ENCODE measurements at regions not wholly inside any gene's neighbourhood (a gene's known extent, or its start where the extent isn't known, plus 50 kb on each side); places are given as distances from the start of the nearest gene placed in this dataset.

DNA sequence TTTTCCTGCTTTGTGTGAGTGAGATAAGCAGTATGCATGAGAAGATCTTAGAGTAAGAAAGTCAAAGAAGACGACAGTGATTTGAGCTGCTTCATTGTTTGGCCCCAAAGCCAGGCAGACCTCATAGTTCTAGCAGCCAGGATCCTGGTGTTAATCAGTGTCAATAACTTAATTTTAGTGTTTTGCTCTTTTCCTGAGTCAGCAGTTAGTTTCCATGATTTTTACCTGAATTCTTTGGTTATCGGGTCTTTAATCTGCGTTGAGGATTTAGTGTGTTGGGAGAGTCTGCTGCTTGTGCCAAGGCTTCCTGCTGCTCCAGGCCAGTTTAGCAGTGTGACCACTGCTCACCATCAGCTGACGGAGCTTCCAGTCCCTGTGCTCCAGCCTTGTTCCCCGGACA, 241.6 kb upstream of the SOX5 start:
- Mint-ChIP-seq H3K4me1 (ENCODE audit: unreplicated experiment) (no peaks in the 10 kb centered on the region), H3K4me3 (ENCODE audit: unreplicated experiment) (no peak overlapping the region), H3K9me3 (ENCODE audit: unreplicated experiment) (no peaks in the 10 kb centered on the region), H3K27me3 (ENCODE audit: unreplicated experiment) (no peaks in the 10 kb centered on the region), H3K27ac (ENCODE audit: unreplicated experiment) (no peak overlapping the region), H3K36me3 (ENCODE audit: unreplicated experiment) (no peaks in the 10 kb centered on the region)
- TF ChIP-seq, protein P1, sequence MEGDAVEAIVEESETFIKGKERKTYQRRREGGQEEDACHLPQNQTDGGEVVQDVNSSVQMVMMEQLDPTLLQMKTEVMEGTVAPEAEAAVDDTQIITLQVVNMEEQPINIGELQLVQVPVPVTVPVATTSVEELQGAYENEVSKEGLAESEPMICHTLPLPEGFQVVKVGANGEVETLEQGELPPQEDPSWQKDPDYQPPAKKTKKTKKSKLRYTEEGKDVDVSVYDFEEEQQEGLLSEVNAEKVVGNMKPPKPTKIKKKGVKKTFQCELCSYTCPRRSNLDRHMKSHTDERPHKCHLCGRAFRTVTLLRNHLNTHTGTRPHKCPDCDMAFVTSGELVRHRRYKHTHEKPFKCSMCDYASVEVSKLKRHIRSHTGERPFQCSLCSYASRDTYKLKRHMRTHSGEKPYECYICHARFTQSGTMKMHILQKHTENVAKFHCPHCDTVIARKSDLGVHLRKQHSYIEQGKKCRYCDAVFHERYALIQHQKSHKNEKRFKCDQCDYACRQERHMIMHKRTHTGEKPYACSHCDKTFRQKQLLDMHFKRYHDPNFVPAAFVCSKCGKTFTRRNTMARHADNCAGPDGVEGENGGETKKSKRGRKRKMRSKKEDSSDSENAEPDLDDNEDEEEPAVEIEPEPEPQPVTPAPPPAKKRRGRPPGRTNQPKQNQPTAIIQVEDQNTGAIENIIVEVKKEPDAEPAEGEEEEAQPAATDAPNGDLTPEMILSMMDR (IDR thresholded peaks at IDR 0.05), result no peak
- DNase-seq (ENCODE audit: extremely low spot score, unreplicated experiment), result no peak

DNA sequence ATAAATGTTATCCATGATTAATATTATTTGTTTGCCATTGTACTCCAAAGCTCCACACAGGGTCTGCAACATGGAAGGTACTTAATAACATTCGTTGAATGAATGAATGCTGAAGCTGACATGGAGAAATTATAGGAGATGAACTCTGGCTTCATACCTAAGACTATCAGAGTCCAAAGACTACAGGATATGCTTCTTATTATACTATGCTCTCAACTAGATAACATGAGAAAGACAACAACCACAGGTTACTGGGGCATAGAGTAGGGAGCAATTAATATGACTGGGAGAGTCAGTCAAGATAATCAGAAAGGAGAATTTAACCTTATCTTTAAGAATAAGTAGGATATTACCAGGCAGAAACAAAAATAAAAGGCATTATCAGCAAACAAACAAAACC, 236.3 kb upstream of the SOX5 start:
- Mint-ChIP-seq H3K9me3 (ENCODE audit: unreplicated experiment) (no peaks in the 10 kb centered on the region), H3K36me3 (ENCODE audit: unreplicated experiment) (no peaks in the 10 kb centered on the region), H3K4me3 (ENCODE audit: unreplicated experiment) (no peak overlapping the region), H3K4me1 (ENCODE audit: unreplicated experiment) (no peaks in the 10 kb centered on the region), H3K27me3 (ENCODE audit: unreplicated experiment) (no peaks in the 10 kb centered on the region), H3K27ac (ENCODE audit: unreplicated experiment) (no peak overlapping the region)
- TF ChIP-seq, protein P1 (IDR thresholded peaks at IDR 0.05), result no peak
- DNase-seq (ENCODE audit: extremely low spot score, unreplicated experiment), result no peak

DNA sequence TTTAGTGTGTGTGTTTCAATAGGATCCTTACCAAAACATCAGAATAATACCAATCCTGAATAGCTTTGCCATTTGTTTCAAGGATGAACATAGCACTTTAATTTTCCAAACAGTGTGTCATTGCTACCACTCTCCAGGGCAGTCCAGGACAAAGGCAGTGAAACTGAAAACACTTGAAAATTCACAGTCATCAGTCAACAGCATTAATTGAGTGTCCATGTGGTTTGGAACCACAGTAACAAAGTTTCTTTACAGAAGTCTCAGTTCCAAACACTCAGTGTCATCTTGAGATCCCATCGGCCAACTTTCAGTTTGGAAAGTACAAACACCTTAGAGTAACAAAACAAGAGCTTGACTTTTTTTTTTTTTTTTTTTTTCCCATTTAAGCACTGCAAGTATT, 228.4 kb upstream of the SOX5 start:
- DNase-seq (ENCODE audit: extremely low spot score, unreplicated experiment), result no peak
- Mint-ChIP-seq H3K4me1 (ENCODE audit: unreplicated experiment) (no peaks in the 10 kb centered on the region), H3K27me3 (ENCODE audit: unreplicated experiment) (no peaks in the 10 kb centered on the region), H3K9me3 (ENCODE audit: unreplicated experiment) (no peaks in the 10 kb centered on the region), H3K27ac (ENCODE audit: unreplicated experiment) (no peak overlapping the region), H3K36me3 (ENCODE audit: unreplicated experiment) (peaks cover 1% of the 10 kb centered on the region), H3K4me3 (ENCODE audit: unreplicated experiment) (no peak overlapping the region)
- TF ChIP-seq, protein P1 (IDR thresholded peaks at IDR 0.05), result no peak

DNA sequence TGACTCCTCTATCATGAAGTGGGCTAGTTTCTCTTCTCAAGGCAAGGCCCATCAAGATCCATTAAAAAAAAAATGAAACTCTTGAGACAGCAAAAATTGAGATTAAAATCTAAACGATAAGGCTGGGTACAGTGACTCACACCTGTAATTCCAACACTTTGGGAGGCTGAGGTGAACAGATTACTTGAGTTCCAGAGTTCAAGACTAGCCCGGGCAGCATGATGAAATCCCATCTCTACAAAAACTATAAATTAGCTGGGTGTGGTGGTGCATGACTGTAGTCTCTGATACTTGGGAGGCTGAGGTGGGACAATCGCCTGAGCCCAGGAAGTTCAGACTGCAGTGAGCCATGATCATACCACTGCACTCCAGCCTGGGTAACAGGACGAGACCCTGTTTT, 226.5 kb upstream of the SOX5 start:
- no peak overlapping the region for H3K4me3 Mint-ChIP-seq (ENCODE audit: unreplicated experiment)
- H3K4me1 Mint-ChIP-seq (ENCODE audit: unreplicated experiment), result no peaks in the 10 kb centered on the region
- H3K27me3 Mint-ChIP-seq (ENCODE audit: unreplicated experiment), result no peaks in the 10 kb centered on the region
- H3K9me3 Mint-ChIP-seq (ENCODE audit: unreplicated experiment), result no peaks in the 10 kb centered on the region
- TF ChIP-seq, protein P1 (IDR thresholded peaks at IDR 0.05), result no peak
- peaks cover 1% of the 10 kb centered on the region for H3K36me3 Mint-ChIP-seq (ENCODE audit: unreplicated experiment)
- no peak for DNase-seq (ENCODE audit: extremely low spot score, unreplicated experiment)
- H3K27ac Mint-ChIP-seq (ENCODE audit: unreplicated experiment), result no peak overlapping the region

DNA sequence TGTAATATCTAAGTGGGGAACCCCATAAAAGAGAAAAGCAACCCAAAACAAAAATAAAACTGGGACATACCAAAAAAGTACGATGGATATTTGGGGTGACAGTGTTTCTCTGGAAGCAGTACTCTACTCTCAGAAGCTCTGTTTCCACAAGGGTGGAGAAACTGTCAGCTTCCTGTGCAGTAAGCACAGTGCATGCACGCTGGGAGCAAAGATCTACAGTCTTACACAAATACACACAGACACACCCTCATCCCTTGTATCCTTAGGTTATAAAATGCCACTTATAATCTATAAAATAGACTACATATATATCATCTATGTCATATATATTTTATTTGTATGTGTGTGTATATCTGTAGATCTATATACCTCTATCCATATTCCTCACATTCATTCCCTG, 225.8 kb upstream of the SOX5 start:
- no peak overlapping the region for H3K4me3 Mint-ChIP-seq (ENCODE audit: unreplicated experiment)
- TF ChIP-seq, protein P1 (IDR thresholded peaks at IDR 0.05), result no peak
- DNase-seq (ENCODE audit: extremely low spot score, unreplicated experiment), result no peak
- H3K27ac Mint-ChIP-seq (ENCODE audit: unreplicated experiment), result no peak overlapping the region
- no peaks in the 10 kb centered on the region for H3K4me1 Mint-ChIP-seq (ENCODE audit: unreplicated experiment)
- H3K9me3 Mint-ChIP-seq (ENCODE audit: unreplicated experiment), result no peaks in the 10 kb centered on the region
- peaks cover 1% of the 10 kb centered on the region for H3K36me3 Mint-ChIP-seq (ENCODE audit: unreplicated experiment)
- no peaks in the 10 kb centered on the region for H3K27me3 Mint-ChIP-seq (ENCODE audit: unreplicated experiment)
